ENCODE measurements at regions not wholly inside any gene's neighbourhood (a gene's known extent, or its start where the extent isn't known, plus 50 kb on each side); places are given as distances from the start of the nearest gene placed in this dataset.

- TF ChIP-seq POLR2AphosphoS5 (IDR thresholded peaks at IDR 0.05; ENCODE audit: low read depth, low read length) (no peak), POLR2A (IDR thresholded peaks at IDR 0.05; ENCODE audit: low read depth, low read length) (no peak)
These were observed 156.6 kb downstream of the NOC3L start for GRCh38 chr10:94206176-94206575.
